Dendritic cell treated with granulocyte-macrophage colony-stimulating factor and Interleukin-4, amounts not matched to agents 40 ng/mL and 50 ng/mL, for 4 days (primary cell): ENCODE measurements at regions not wholly inside any gene's neighbourhood (a gene's known extent, or its start where the extent isn't known, plus 50 kb on each side); places are given as distances from the start of the nearest gene placed in this dataset.

Experiments used
- H3K27ac Mint-ChIP-seq: one replicate; pipeline ENCODE4 v1.8.0; 2022; ENCODE audit warnings: mild to moderate bottlenecking, mixed read lengths
- H3K27me3 Mint-ChIP-seq: one replicate; pipeline ENCODE4 v1.8.0; 2022; ENCODE audit warnings: mild to moderate bottlenecking, mixed read lengths
- H3K36me3 Mint-ChIP-seq: one replicate; pipeline ENCODE4 v1.8.0; 2022; ENCODE audit warnings: low read depth, mixed read lengths
- H3K4me1 Mint-ChIP-seq: one replicate; pipeline ENCODE4 v1.8.0; 2022; ENCODE audit warnings: low read depth, mixed read lengths
- H3K4me3 Mint-ChIP-seq: one replicate; pipeline ENCODE4 v1.8.0; 2022; ENCODE audit warnings: mild to moderate bottlenecking, moderate library complexity, mixed read lengths
- H3K9me3 Mint-ChIP-seq: one replicate; pipeline ENCODE4 v1.8.0; 2022; ENCODE audit warnings: mixed read lengths
- intact Hi-C: fragments of 100-400 bp; cut with micrococcal nuclease; formaldehyde crosslinking; loops from one replicate; pipeline ENCODE4 v1.15.0; 2022

- Mint-ChIP-seq H3K4me1 (no peaks in the 10 kb centered on the region), H3K9me3 (no peaks in the 10 kb centered on the region), H3K27me3 (no peaks in the 10 kb centered on the region), H3K4me3 (no peak overlapping the region), H3K27ac (no peak overlapping the region), H3K36me3 (no peaks in the 10 kb centered on the region)
- intact Hi-C loops = no loop called here
Observed at GRCh38 chr20:10875653-10876052, 201.9 kb upstream of the JAG1 start.

GRCh38 chr20:10876558-10876957, 202.8 kb upstream of the JAG1 start:
- H3K4me1 Mint-ChIP-seq = no peaks in the 10 kb centered on the region
- no peaks in the 10 kb centered on the region for H3K9me3 Mint-ChIP-seq
- no peak overlapping the region for H3K4me3 Mint-ChIP-seq
- intact Hi-C loops = no loop called here
- H3K27ac Mint-ChIP-seq = no peak overlapping the region
- H3K36me3 Mint-ChIP-seq = no peaks in the 10 kb centered on the region
- H3K27me3 Mint-ChIP-seq = no peaks in the 10 kb centered on the region

- Mint-ChIP-seq H3K4me3 (no peak overlapping the region), H3K36me3 (no peaks in the 10 kb centered on the region), H3K27me3 (no peaks in the 10 kb centered on the region), H3K4me1 (no peaks in the 10 kb centered on the region), H3K9me3 (peaks cover 1% of the 10 kb centered on the region), H3K27ac (no peak overlapping the region)
- intact Hi-C loops = no loop called here
Observed at GRCh38 chr20:10877342-10877741, 203.5 kb upstream of the JAG1 start.

GRCh38 chr20:10883166-10883565, 209.4 kb upstream of the JAG1 start:
- Mint-ChIP-seq H3K27me3 (no peaks in the 10 kb centered on the region), H3K27ac (no peak overlapping the region), H3K4me3 (no peak overlapping the region), H3K4me1 (no peaks in the 10 kb centered on the region), H3K9me3 (peaks cover 31% of the 10 kb centered on the region), H3K36me3 (no peaks in the 10 kb centered on the region)
- intact Hi-C loops = no loop called here

GRCh38 chr20:10893321-10893720, 219.5 kb upstream of the JAG1 start:
- intact Hi-C loops = no loop called here
- Mint-ChIP-seq H3K4me1 (no peaks in the 10 kb centered on the region), H3K9me3 (peaks cover 12% of the 10 kb centered on the region), H3K4me3 (no peak overlapping the region), H3K27me3 (no peaks in the 10 kb centered on the region), H3K36me3 (no peaks in the 10 kb centered on the region), H3K27ac (no peak overlapping the region)

GRCh38 chr20:10897336-10897735, 223.5 kb upstream of the JAG1 start:
- Mint-ChIP-seq H3K9me3 (no peaks in the 10 kb centered on the region), H3K27ac (no peak overlapping the region), H3K4me1 (no peaks in the 10 kb centered on the region), H3K4me3 (no peak overlapping the region), H3K36me3 (no peaks in the 10 kb centered on the region), H3K27me3 (peaks cover 1% of the 10 kb centered on the region)
- intact Hi-C loops = no loop called here

GRCh38 chr20:10898552-10898951, 224.8 kb upstream of the JAG1 start:
- Mint-ChIP-seq H3K4me3 (no peak overlapping the region), H3K36me3 (no peaks in the 10 kb centered on the region), H3K9me3 (no peaks in the 10 kb centered on the region), H3K27ac (no peak overlapping the region), H3K4me1 (no peaks in the 10 kb centered on the region), H3K27me3 (peaks cover 1% of the 10 kb centered on the region)
- intact Hi-C loops = no loop called here

- intact Hi-C loops = no loop called here
- no peaks in the 10 kb centered on the region for H3K9me3 Mint-ChIP-seq
- no peaks in the 10 kb centered on the region for H3K36me3 Mint-ChIP-seq
- no peak overlapping the region for H3K27ac Mint-ChIP-seq
- no peak overlapping the region for H3K4me3 Mint-ChIP-seq
- no peaks in the 10 kb centered on the region for H3K4me1 Mint-ChIP-seq
- H3K27me3 Mint-ChIP-seq = peaks cover 1% of the 10 kb centered on the region
Observed at GRCh38 chr20:10902174-10902573, 228.4 kb upstream of the JAG1 start.

GRCh38 chr20:10902576-10903282, 228.9 kb upstream of the JAG1 start:
- no peak overlapping the region for H3K4me3 Mint-ChIP-seq
- intact Hi-C loops = no loop called here
- no peaks in the 10 kb centered on the region for H3K9me3 Mint-ChIP-seq
- H3K4me1 Mint-ChIP-seq = no peaks in the 10 kb centered on the region
- peaks cover 1% of the 10 kb centered on the region for H3K27me3 Mint-ChIP-seq
- no peak overlapping the region for H3K27ac Mint-ChIP-seq
- H3K36me3 Mint-ChIP-seq = no peaks in the 10 kb centered on the region

- intact Hi-C loops = no loop called here
- H3K4me1 Mint-ChIP-seq = no peaks in the 10 kb centered on the region
- no peaks in the 10 kb centered on the region for H3K27me3 Mint-ChIP-seq
- H3K9me3 Mint-ChIP-seq = no peaks in the 10 kb centered on the region
- no peaks in the 10 kb centered on the region for H3K36me3 Mint-ChIP-seq
- no peak overlapping the region for H3K27ac Mint-ChIP-seq
- H3K4me3 Mint-ChIP-seq = no peak overlapping the region
Observed at GRCh38 chr20:10906834-10907233, 233.0 kb upstream of the JAG1 start.

- intact Hi-C loops = no loop called here
- Mint-ChIP-seq H3K9me3 (no peaks in the 10 kb centered on the region), H3K27me3 (no peaks in the 10 kb centered on the region), H3K27ac (no peak overlapping the region), H3K36me3 (no peaks in the 10 kb centered on the region), H3K4me1 (no peaks in the 10 kb centered on the region), H3K4me3 (no peak overlapping the region)
Observed at GRCh38 chr20:10909803-10910202, 236.0 kb upstream of the JAG1 start.

- no peaks in the 10 kb centered on the region for H3K4me1 Mint-ChIP-seq
- H3K27ac Mint-ChIP-seq = no peak overlapping the region
- H3K27me3 Mint-ChIP-seq = no peaks in the 10 kb centered on the region
- H3K36me3 Mint-ChIP-seq = no peaks in the 10 kb centered on the region
- no peak overlapping the region for H3K4me3 Mint-ChIP-seq
- no peaks in the 10 kb centered on the region for H3K9me3 Mint-ChIP-seq
- intact Hi-C loops = no loop called here
Observed at GRCh38 chr20:10910535-10911178, 236.9 kb upstream of the JAG1 start.

GRCh38 chr20:10911298-10911697, 237.5 kb upstream of the JAG1 start:
- H3K27ac Mint-ChIP-seq = no peak overlapping the region
- no peaks in the 10 kb centered on the region for H3K27me3 Mint-ChIP-seq
- H3K4me3 Mint-ChIP-seq = no peak overlapping the region
- H3K4me1 Mint-ChIP-seq = no peaks in the 10 kb centered on the region
- H3K36me3 Mint-ChIP-seq = no peaks in the 10 kb centered on the region
- no peaks in the 10 kb centered on the region for H3K9me3 Mint-ChIP-seq
- intact Hi-C loops = no loop called here

- H3K27me3 Mint-ChIP-seq = no peaks in the 10 kb centered on the region
- intact Hi-C loops = no loop called here
- no peaks in the 10 kb centered on the region for H3K4me1 Mint-ChIP-seq
- H3K9me3 Mint-ChIP-seq = peaks cover 9% of the 10 kb centered on the region
- no peak overlapping the region for H3K27ac Mint-ChIP-seq
- no peaks in the 10 kb centered on the region for H3K36me3 Mint-ChIP-seq
- H3K4me3 Mint-ChIP-seq = no peak overlapping the region
Observed at GRCh38 chr20:10915815-10916214, 242.0 kb upstream of the JAG1 start.

- Mint-ChIP-seq H3K36me3 (no peaks in the 10 kb centered on the region), H3K27me3 (no peaks in the 10 kb centered on the region), H3K9me3 (peaks cover 9% of the 10 kb centered on the region), H3K4me3 (no peak overlapping the region), H3K27ac (no peak overlapping the region), H3K4me1 (no peaks in the 10 kb centered on the region)
- intact Hi-C loops = no loop called here
Observed at GRCh38 chr20:10916312-10916711, 242.5 kb upstream of the JAG1 start.
